T-helper 1 cell treated with Interleukin-12 subunit alpha and Interleukin-12 subunit beta and Interleukin-4 antibody, amounts not matched to agents 30 ng/mL and 1 ng/mL, for 36 hours (primary cell): ENCODE measurements at regions not wholly inside any gene's neighbourhood (a gene's known extent, or its start where the extent isn't known, plus 50 kb on each side); places are given as distances from the start of the nearest gene placed in this dataset.

Experiments used
- intact Hi-C: fragments of 100-400 bp; cut with micrococcal nuclease; formaldehyde crosslinking; loops from one replicate; pipeline ENCODE4 v1.15.1; 2024

DNA sequence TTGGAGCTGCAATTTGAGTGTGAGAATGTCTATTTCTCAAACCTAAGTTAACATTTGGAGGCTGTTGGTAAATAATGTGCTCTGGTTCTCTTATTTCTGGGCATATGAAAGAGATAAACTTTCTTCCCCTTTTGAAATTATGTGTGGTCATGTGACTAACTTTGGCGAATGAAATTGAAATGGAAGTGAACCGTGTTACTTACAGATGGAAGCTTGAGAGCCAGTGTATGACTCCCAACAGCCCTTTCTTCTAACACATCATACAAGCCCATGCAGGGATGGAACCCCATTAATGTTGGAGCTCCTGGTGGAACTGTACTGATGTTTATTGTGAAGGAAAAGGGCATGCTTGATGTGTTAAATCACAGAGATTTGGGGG, 725.8 kb downstream of the TSN start:
- intact Hi-C loops, result no loop called here

DNA sequence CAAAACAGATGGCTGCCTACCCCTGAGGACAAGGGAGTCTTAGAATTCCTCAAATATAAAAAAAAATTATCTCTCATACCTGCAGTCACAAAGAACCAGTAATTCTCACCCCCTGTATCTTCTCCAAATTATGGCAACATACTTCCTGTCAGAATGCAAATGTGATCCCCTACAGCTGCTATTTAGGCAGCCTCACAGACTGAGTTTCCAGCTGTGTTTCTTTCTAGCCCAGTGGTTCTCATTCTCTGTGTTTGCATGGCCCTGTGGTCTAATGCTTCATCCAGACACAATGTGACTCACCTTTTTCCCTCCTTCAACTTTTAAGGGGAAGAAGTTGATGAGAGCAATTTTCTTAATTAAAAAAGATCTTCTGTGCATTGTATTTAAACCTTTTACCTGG, 726.3 kb downstream of the TSN start:
- intact Hi-C loops, result no loop called here

DNA sequence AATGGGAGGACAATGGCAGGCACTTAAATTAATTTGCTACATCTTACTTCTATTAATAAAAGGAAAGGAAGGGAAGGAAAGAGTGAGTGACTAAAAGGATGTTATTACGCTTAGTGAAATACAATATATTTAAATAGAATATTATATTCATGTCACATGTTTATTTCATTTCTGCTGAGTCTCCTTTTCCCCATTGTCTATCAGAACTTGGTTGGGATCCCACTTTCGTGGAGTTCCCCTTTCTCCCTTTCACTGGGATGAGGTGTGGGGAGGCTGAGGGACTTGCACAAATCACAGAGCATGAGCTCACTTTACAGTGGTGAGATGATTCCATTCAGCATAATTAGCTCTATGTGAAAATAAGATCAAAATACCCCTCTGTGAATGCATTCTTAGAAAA, 730.6 kb downstream of the TSN start:
- intact Hi-C loops, result no loop called here

DNA sequence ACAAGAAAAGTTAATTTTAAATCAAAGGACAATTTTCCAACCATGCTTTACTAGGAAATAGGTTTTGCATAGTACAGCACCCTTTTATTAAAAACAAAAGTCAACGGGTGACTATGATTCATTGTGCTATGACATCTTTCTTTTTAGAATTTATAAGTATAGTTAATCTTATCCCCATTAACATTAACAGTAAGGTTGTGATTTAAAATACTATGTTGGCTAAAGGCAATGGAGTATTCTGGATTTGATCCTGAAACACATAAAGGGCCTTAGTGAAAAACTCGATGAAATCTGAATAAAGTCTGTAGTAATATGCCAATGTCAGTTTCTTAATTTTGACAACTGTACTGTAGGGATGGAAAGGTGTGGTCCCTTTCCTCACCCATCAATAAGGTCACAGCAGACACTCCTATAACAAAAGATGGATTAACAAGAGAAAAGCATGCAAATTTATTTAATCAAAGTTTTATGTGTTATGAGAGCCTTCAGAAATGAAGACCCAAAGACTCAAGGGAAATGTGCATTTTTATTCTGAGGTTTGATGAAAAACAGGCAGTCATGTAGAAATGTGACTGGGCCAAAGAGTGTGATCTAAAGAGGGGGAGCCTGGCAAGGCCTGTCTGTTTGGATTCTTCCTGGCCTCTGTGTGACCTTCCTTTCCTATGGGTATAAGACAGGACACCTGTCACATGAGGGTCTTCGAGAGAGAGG, 731.4 kb downstream of the TSN start:
- intact Hi-C loops, result no loop called here

DNA sequence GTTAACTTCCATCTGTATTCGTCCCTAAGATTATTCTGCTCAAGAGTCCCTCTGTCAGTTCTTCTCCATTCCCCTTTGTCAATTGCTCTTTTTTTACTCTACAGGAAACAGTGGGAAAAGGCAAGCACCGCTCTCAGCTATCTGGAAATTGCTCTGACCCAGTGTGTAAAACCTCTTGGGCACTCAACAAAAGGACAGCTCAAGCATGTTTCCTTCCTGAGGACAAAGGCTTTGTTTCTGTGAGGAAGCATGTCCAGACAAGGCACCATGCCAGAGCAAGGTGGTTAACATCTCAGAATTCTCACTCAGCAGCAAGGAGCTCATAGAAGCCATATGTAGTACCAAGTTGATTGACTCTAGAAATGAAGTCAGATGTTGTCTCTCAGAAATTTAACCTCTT, 735.6 kb downstream of the TSN start:
- intact Hi-C loops, result no loop called here

DNA sequence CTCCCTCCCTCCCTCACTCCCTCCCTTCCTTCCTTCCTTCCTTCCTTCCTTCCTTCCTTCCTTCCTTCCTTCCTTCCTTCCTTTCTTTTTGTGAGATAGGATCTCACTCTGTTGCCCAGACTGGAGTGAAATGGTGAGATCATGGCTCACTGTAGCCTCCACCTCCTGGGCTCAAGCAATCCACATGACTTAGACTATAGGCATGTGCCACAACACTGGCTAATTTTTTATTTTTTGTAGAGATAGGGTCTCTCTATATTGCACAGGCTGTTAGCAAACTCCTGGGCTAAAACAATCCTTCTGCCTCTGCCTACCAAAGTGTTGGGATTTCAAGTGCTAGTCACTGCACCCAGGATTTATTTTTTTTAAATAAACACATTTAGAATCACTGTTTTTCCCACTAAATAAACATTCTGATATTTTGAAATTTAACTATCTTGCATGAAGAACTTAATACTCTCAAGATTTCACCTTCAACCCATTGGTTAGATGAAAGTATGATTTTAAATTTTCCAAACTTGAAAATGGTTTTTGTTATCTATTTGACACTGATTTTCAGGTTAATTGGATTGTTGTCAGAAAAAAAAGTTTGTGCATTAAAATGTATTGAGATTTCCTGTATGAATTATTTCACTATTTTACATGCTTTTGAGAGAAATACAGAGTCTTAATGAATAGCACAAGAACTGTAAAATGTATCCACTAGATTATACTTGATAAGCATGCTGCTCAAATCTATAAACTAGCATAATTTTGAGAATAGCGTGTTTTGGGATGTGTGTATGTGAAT, 745.1 kb downstream of the TSN start:
- intact Hi-C loops, result no loop called here

DNA sequence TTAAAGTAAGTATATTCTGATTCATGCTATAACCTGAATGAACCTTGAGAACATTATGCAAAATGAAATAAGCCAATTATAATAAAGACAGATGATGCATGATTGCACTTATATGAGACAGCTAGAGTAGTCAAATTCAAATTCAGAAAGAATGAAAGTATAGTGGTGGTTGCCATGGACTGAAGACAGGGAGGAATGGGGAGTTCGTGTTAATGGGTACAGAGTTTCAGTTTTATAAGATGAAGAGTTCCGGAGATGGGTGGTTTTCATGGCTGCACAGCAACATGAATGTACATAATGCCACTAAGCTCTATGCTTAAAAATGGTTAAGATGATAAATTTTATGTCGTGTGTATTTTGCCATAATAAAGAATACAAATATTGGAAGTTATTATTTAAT, 751.2 kb downstream of the TSN start:
- intact Hi-C loops, result no loop called here

DNA sequence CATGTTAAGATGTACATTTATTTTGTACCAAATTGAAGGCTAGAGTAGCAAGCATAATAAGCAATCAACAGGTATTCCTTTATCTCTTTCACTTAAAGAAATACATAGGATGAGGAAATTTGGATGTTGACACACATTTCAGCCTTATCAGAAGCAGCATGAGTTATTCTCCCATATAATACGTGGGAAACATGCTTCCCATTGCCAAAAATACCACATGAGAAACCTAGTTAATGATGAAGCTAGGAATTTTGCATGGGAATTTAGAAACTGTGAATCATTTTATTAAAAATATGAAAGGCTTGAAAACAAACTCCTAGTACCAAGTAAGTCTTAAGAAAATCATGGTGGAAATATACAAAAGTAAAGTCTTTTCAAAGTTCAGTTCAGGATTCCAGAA, 751.8 kb downstream of the TSN start:
- intact Hi-C loops, result no loop called here

DNA sequence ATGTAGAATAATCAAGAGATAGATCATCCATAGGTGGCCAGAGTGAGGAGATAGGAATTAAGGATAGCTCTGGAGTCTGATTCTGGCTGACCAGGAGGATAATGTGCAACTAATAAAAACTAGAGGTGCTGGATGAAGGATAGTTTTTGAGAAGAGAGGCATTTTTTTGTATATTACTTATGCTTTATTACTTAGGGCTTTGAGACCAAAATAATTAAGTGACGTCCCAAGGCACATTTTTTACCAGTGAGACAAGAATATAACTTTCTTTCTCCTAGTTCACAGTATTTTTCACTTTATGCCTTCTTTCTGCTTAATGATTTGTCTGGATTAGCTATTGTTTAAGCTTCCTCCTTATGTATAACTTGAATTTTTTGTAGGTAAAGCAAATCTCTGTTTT, 756.6 kb downstream of the TSN start:
- intact Hi-C loops, result no loop called here

DNA sequence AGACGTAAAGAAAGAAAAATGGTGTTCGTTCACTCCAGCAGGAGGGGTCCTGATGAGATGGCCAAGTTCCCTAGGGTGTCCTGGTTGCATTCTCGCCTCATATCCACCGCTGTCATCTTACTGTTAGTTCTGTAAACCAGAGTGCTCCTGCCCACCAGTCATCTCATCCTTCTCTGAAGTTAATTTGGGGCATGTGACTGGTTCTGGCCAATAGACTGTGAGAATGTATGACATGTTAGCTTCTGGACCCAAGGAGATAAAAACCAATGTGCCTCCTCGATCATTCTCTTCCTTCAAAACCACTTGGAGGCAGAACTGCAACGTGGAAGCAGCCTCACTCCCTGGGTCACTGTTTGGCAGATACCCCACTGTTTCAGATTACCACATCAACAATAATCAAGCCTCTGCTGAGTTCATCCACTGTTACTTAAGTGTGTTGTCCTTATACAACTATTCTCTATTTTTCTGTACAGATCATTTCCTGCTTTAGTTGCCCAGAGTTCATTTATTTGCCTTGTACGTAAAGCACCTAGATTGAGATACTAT, 759.1 kb downstream of the TSN start:
- intact Hi-C loops, result no loop called here

DNA sequence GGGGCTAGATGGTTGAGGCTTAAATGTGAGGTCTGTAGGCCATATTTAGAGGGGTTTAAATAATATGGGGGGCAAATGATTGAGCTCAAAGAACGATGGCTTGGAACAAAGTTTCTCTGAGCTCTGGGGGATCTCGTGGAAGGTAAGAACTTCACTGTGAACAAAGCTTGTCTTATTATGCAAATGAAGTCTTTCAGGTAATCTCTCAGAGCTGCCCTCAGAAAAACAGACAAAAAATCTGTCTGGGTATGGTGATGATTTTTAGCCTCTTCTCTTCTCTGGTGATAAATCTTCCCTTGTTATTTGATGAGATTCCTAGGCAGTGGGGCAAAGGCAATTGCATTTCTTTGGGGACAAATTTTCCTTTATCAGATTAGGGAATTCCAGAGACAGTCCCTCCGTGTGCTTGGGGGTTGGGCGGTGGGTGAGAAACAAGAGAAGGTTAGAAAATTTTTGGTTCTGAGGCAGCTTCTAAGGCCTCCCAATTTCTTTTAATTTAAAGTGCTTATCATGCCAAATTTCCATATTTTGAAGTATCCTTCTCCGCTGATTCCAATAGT, 760.4 kb downstream of the TSN start:
- intact Hi-C loops, result no loop called here

DNA sequence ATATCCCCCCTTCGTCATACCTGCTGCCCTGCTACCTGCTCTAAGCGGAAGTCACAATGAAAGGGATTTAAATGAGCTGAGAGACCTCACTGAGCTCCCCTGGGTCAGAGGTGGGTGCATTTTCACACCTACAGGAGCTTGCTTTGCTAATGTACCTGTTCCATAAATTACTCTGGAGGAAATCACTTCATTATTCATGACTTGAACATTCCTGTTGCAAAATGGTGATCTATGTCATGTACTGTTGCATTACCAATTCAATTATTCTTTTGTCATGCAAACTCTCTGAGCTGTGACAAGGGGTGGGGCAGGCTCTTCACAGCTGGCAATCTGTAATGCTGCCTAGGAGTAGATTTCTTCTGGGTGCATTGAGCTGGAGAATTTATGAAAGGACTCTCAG, 761.3 kb downstream of the TSN start:
- intact Hi-C loops, result no loop called here

DNA sequence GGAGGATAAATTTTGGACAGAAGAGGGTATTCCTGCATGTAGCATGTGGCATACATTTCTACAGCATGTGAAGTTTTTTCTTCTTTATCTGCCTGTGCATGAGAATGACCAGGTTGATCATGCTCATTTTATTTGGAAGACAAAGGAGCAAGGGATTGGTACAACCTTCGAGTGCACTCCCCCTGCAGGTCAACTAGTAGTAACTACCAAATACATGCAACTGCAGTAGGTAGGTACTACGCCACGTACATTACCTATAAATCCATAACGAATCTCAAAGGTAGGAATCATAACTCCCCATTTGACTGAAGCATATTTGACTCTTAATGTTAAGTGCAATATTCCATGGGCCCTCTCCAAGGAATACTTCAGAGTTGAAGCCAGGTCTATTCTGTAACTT, 763.9 kb downstream of the TSN start:
- intact Hi-C loops, result no loop called here

DNA sequence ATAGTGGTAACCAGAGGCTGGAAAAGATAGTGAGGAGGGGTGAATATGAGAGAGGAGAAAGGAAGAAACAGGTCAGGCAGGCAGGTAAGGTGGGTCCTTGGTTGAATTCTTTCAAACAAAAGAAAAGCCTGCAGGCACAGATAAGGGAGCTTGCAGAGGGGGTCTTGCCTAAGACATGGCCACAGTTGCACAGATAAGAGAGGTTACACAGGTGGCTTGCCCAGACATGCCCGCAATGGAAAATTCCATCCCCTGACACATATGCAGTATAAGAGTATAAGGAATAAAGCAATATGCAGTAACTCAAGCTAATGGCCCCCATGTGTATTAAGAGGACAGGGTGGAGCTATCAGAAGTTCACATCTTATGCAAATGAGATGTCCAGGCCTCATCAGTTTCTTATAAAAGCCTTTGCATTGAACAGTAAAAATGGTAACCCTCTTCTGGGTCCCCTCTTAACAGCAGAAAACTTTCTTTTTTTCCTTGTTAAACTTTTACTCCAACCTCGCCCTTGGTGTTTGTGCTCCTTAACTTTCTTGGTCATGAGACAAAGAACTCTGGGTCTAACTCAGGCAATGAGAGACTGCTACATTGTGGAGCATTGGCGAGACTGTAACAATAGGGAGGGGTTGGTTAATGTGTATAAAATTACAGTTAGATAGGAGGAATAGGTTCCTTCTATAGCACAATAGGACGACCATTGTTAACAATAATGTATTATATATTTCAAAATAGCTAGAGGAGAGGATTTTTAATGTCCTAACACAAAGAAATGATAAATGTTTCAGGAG, 764.6 kb downstream of the TSN start:
- intact Hi-C loops, result no loop called here

DNA sequence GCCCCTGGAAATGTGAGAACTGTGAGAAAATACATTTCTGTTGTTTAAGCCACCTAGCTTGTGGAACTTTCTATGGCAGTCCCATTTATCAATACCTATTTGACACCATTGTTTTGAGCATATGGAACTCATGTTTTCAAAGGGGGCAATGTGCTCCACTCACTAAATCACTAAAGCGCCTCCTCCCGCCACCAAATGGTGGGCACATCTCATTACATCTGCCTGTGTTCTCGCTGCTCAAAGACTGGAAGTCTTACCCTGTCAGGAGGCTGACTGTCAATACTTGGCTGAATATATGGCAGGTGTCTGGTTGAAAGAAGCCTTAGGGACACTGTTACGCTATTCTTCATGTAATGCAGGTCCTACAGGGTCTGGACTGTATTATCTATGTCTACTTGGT, 767.7 kb downstream of the TSN start:
- intact Hi-C loops, result no loop called here

DNA sequence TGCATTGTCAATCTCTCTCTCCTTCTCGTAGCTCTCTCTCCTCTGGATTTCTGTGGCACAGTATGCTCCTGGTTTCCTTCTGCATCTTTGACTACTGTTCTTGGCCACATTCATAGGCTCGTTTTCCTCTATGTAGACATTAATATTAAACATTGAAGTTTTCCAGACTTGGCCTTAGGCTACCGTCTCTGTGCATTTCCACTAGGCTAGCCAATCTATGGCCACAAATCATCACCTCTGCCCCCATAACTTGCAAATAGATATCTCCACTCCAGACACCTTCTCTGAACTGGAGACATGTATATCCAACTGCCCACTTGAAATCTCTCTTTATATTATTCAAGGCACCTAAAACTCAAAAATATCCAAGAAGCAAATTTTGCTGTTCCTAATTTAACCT, 768.5 kb downstream of the TSN start:
- intact Hi-C loops, result no loop called here

DNA sequence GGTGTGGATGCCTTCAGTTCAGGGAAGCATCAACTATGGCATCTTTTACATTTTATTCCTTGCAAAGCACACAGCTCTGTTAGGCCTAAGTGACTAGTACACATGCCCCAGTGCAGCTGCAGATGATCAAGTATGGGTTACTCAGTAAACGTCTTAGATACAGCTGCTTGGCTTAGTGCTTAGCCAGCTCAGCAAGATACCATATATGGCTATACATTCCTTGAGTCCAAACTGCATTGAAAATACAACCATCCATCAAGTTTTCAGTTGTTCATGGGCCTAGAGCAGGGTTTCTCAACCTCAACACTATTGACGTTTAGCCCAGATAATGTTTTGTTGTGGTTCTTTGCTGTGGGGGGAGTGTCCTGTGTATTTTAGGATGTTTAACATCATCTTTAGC, 769.9 kb downstream of the TSN start:
- intact Hi-C loops, result no loop called here

DNA sequence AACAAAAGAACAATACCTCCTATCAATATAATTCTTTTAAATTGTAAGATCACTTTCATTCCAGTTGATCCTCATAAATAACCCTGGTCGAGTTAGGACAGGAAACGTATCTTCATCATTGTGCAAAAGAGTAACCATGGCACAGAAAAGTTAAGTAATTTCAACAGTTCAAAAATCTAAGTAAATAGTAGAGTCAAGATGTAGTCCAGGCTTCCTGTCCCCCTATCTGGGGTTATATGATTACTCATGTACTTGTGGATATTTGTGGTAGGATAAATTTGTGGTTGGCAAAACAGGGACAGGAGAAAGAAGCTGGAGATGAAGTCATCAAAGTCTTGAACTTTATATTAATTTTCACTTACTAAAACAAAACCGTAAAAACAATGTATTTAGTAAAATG, 772.6 kb downstream of the TSN start:
- intact Hi-C loops, result no loop called here

DNA sequence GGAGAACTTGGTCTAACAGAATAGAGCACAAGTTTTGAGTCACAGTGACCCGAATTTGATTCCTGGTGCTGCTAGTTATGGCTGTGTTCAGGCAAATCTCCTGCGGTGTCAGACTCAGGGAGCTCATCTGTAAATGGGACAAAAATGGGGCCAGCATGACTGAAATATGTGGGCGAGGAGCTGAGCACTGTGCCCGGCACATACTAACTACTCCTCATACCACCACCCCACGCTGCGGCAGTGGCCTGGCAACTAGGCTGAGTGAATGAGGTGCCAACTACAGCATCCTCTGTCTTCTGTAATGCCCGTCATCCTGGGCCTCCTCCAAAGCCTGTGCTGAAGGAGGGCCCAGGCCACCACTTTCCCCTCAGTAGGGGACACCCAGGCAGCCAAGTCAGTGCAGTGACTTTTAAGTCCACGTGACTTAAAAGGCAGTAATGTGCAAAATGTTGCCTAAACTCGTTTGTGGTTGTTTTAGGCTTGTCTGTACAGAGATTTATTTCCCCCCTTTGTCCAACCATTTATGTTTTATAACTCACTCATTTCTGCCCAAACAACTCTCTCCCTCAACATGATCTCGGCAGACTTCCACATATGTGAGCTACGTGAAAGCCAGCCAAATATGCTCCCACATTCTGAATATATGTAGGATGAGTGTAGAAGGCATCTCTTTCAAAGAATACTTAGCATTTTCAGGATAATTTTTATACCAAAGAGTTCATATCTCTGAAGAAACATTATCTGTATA, 773.7 kb downstream of the TSN start:
- intact Hi-C loops, result no loop called here

DNA sequence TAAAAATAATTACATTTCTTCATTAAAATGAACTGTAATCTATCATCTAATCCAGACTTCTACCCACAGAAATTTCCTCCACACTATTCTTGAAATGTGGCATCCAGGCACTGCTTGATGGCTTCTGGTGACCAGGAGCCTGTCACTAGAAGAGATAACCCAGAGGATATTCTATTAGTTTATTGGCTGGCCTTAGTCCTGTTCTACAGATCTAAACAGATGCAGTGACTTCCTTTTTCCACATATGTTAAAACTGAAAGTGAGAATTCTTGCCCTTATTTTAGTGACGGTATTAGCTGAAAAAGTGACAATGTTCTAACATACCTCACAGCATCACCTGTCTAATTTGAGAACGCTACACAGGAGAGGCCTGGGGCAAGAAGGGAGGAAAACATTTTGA, 775.4 kb downstream of the TSN start:
- intact Hi-C loops, result no loop called here
